Activated CD8-positive, alpha-beta T cell treated with anti-CD3 and anti-CD28 coated beads for 36 hours (primary cell): ENCODE measurements at regions not wholly inside any gene's neighbourhood (a gene's known extent, or its start where the extent isn't known, plus 50 kb on each side); places are given as distances from the start of the nearest gene placed in this dataset.
"Not testable (repeated sequence)": the region's sequence is repeated elsewhere in the genome, so short reads cannot be mapped to it uniquely, and the experiment has no call there.

Source experiments
- ATAC-seq: fragments of 200-7000 bp; cut with Tn5 transposase; one replicate; pipeline ENCODE4 v1.10.0; 2021; ENCODE audit warnings: mild to moderate bottlenecking, moderate library complexity
- CTCF ChIA-PET: fragments of 350-600 bp; sonication (Branson Sonifier 250); formaldehyde crosslinking; loops from one replicate; lab custom pipeline; 2021; ENCODE audit warnings: antibody characterized with exemption; lab: Charles Lee
- POLR2A ChIA-PET: fragments of 350-600 bp; sonication (Branson Sonifier 250); formaldehyde crosslinking; loops from one replicate; lab custom pipeline; 2021; ENCODE audit warnings: antibody characterized with exemption; lab: Charles Lee
- DNase-seq: peaks from one replicate; pipeline ENCODE4 v3.0.0-alpha.2; 2020
- H3K27ac Mint-ChIP-seq: one replicate; pipeline ENCODE4 v1.8.0; 2021; ENCODE audit warnings: mild to moderate bottlenecking, mixed read lengths
- H3K27me3 Mint-ChIP-seq: one replicate; pipeline ENCODE4 v1.8.0; 2021; ENCODE audit warnings: mixed read lengths
- H3K36me3 Mint-ChIP-seq: one replicate; pipeline ENCODE4 v1.8.0; 2021; ENCODE audit warnings: low read depth, mixed read lengths
- H3K4me1 Mint-ChIP-seq: one replicate; pipeline ENCODE4 v1.8.0; 2021; ENCODE audit warnings: low read depth, mixed read lengths
- H3K4me3 Mint-ChIP-seq: one replicate; pipeline ENCODE4 v1.8.0; 2021; ENCODE audit warnings: mild to moderate bottlenecking, moderate library complexity, mixed read lengths
- H3K9me3 Mint-ChIP-seq: one replicate; pipeline ENCODE4 v1.8.0; 2021; ENCODE audit warnings: mixed read lengths
- intact Hi-C: fragments of 100-400 bp; cut with micrococcal nuclease; formaldehyde crosslinking; loops from one replicate; pipeline ENCODE4 v1.10.0; 2022
- TF ChIP-seq, protein P1 (sequence below): fragments of 200-600 bp; IDR thresholded peaks from one replicate; pipeline ENCODE4 v1.8.0; 2022; ENCODE audit warnings: antibody characterized with exemption, mild to moderate bottlenecking

DNA sequence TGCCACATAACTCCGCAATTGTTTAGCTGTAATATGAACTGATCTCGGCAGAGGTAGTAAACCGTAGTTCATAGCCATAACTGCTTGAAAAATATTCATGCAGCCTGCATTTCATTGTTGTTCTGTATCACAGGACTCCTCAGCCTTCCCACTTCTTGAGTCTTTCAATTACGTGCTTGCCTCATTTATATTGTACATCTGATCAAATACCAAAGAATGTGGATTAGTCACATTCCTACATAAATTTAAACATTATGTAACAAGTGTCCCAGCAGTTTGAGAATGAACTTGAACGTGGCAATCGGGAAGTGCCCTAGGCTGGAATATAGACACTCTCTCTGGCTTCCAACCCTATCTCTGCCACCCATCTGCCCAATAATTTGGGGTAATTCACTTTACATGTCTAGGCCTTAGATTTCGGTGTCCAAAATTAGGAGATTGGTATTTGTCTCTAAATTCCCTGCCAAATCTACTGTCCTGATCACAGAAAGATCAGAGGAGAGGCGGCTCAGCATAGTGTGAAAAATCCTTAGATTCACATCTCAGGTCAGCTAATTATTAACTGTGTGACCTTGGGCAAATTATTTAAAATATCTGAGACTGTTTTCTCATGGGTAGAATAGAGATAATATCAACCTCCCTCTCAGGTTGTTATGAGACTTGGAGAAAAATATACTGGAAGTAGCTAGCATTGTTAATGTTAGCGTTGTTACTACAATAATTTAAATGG is 215.1 kb upstream of the RFX3 start:
- Mint-ChIP-seq H3K9me3 (peaks cover 1% of the 10 kb centered on the region), H3K4me1 (peaks cover 12% of the 10 kb centered on the region), H3K36me3 (no peaks in the 10 kb centered on the region), H3K27me3 (peaks cover 4% of the 10 kb centered on the region), H3K27ac (no peak overlapping the region), H3K4me3 (no peak overlapping the region)
- intact Hi-C loops: no loop called here
- DNase-seq (no peak), ATAC-seq (no peak)
- TF ChIP-seq, protein P1, sequence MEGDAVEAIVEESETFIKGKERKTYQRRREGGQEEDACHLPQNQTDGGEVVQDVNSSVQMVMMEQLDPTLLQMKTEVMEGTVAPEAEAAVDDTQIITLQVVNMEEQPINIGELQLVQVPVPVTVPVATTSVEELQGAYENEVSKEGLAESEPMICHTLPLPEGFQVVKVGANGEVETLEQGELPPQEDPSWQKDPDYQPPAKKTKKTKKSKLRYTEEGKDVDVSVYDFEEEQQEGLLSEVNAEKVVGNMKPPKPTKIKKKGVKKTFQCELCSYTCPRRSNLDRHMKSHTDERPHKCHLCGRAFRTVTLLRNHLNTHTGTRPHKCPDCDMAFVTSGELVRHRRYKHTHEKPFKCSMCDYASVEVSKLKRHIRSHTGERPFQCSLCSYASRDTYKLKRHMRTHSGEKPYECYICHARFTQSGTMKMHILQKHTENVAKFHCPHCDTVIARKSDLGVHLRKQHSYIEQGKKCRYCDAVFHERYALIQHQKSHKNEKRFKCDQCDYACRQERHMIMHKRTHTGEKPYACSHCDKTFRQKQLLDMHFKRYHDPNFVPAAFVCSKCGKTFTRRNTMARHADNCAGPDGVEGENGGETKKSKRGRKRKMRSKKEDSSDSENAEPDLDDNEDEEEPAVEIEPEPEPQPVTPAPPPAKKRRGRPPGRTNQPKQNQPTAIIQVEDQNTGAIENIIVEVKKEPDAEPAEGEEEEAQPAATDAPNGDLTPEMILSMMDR: no peak
- CTCF ChIA-PET: no interaction called here
- POLR2A ChIA-PET: no interaction called here

DNA sequence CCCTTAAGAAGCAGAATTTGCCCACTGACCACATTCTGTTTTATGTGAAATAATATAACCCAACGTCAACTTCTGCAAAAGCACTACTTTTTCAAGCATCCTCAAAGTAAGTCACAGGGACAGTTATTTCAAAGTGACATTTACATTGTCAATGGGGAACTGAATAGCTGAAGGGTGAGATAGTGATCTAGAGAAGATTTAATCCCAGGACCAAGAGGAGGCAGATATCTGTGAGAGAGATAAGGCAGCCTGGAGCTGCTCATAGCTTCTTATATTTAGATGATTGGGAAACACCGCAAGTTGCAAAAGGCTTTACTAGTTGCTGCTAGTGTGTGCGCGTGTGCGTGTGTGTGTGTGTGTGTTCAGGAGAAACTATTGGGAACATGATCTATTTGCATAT is 210.4 kb upstream of the RFX3 start:
- intact Hi-C loops: loop anchor here (10.0 kb wide), 2 partner anchors 109 to 629 kb away; no protein-coding TSS in a partner anchor
- ATAC-seq: no peak
- H3K27me3 Mint-ChIP-seq: peaks cover 1% of the 10 kb centered on the region
- H3K4me3 Mint-ChIP-seq: no peak overlapping the region
- H3K9me3 Mint-ChIP-seq: no peaks in the 10 kb centered on the region
- CTCF ChIA-PET: interaction anchor here (1.4 kb wide), 1 partner anchor 269 kb away, joined by 4 read pairs; no protein-coding TSS in a partner anchor
- TF ChIP-seq, protein P1: no peak
- no peak for DNase-seq
- peaks cover 19% of the 10 kb centered on the region for H3K4me1 Mint-ChIP-seq
- POLR2A ChIA-PET: no interaction called here
- H3K36me3 Mint-ChIP-seq: no peaks in the 10 kb centered on the region
- no peak overlapping the region for H3K27ac Mint-ChIP-seq

DNA sequence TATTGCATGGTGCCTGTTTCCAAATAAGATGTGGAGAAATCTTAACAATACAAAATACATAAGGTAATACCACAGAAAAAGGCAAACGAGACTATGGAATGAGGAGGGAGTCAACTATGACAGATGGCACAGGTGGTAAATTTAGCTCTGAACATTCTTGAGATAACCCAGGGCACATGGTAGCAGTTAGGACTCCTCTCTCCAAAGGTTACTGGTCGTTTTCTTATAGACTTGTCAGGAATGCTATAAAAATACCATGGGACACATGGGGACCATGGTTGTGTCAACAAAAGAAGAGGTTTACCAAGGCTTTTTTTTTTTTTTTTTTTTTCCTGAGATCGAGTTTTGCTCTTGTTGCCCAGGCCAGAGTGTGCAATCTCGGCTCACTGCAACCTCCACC is 209.4 kb upstream of the RFX3 start:
- no peak overlapping the region for H3K4me3 Mint-ChIP-seq
- DNase-seq: no peak
- peaks cover 25% of the 10 kb centered on the region for H3K4me1 Mint-ChIP-seq
- ChIA-PET POLR2A (no interaction called here), CTCF (no interaction called here)
- TF ChIP-seq, protein P1: no peak
- no peak overlapping the region for H3K27ac Mint-ChIP-seq
- ATAC-seq: no peak
- intact Hi-C loops: loop anchor here (10.0 kb wide), 2 partner anchors 110 to 630 kb away; no protein-coding TSS in a partner anchor
- H3K27me3 Mint-ChIP-seq: peaks cover 1% of the 10 kb centered on the region
- no peaks in the 10 kb centered on the region for H3K9me3 Mint-ChIP-seq
- no peaks in the 10 kb centered on the region for H3K36me3 Mint-ChIP-seq

DNA sequence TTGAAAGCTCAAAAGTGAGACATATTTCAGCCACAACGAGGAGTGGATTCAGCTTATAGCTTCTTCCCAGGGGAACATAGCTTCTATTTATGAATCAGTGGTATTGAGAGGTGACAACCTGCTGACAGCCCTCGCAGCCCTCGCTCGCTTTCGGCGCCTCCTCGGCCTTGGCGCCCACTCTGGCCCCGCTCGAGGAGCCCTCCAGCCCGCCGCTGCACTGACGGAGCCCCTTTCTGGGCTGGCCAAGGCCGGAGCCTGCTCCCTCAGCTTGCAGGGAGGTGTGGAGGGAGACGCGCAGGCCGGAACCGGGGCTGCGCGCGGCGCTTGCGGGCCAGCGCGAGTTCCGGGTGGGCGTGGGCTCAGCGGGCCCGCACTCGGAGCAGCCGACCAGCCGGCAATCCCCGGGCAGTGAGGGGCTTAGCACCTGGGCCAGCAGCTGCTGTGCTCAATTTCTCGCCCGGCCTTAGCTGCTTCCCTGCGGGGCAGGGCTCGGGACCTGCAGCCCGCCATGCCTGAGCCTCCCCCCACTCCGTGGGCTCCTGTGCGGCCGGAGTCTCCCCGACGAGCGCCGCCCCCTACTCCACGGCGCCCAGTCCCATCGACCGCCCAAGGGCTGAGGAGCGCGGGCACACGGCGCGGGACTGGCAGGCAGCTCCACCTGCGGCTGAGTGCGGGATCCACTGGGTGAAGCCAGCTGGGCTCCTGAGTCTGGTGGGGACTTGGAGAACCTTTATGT is 207.9 kb upstream of the RFX3 start:
- peaks cover 22% of the 10 kb centered on the region for H3K4me1 Mint-ChIP-seq
- H3K27ac Mint-ChIP-seq, ATAC-seq, H3K36me3 Mint-ChIP-seq, H3K4me3 Mint-ChIP-seq, H3K9me3 Mint-ChIP-seq, DNase-seq, H3K27me3 Mint-ChIP-seq, POLR2A ChIA-PET: not testable (repeated sequence)
- CTCF ChIA-PET: interaction anchor here (0.8 to 2.9 kb wide), 8 partner anchors 11 to 633 kb away, joined by 3 to 14 read pairs (median 4); no protein-coding TSS in a partner anchor
- intact Hi-C loops: loop anchor here (5.0 to 10.0 kb wide), 3 partner anchors 111 to 631 kb away; no protein-coding TSS in a partner anchor

DNA sequence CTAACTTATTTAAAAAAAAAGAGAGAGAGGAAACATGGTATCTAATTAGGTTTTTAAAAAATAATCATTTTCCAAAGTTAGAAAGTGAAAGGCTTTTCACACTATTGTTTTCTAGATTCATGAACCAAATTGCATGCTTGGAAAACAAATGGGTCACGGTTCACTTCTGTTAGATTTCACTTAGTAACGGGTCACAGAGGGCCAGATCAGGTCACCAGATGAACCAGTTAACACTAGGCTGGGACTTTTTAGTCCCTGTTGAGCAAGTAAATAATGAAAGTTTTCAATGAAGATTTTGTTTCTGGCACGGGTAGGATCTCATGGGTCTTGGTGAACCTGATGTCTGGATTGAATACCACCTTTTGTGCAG is 207.2 kb upstream of the RFX3 start:
- ChIA-PET CTCF (interaction anchor here (0.8 to 2.9 kb wide), 8 partner anchors 10 to 634 kb away, joined by 3 to 14 read pairs (median 4); no protein-coding TSS in a partner anchor), POLR2A (no interaction called here)
- TF ChIP-seq, protein P1: no peak
- H3K27ac Mint-ChIP-seq: no peak overlapping the region
- H3K4me3 Mint-ChIP-seq: no peak overlapping the region
- no peaks in the 10 kb centered on the region for H3K36me3 Mint-ChIP-seq
- no peak for ATAC-seq
- peaks cover 22% of the 10 kb centered on the region for H3K4me1 Mint-ChIP-seq
- DNase-seq: no peak
- intact Hi-C loops: loop anchor here (5.0 to 10.0 kb wide), 3 partner anchors 112 to 632 kb away; no protein-coding TSS in a partner anchor
- no peaks in the 10 kb centered on the region for H3K9me3 Mint-ChIP-seq
- peaks cover 1% of the 10 kb centered on the region for H3K27me3 Mint-ChIP-seq
